ENCODE measurements at regions not wholly inside any gene's neighbourhood (a gene's known extent, or its start where the extent isn't known, plus 50 kb on each side); places are given as distances from the start of the nearest gene placed in this dataset.

DNA sequence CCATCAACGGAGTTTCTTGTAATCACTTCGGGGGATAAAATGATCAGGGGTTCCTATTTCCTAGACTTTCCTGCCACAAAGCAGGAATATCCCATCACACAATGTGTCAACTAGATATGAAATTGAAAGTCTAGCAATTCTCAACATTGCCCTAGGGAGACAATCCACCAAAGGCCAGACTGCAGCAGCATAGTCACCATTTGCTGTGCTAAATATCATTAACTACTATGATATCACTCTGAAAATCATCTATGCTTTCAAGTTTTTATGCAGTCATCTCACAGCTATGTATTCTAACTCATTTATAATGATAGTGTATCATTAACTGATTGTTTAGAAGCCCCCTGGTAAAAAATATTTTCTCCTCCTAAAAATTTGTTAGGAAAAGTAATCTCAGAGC is 342.6 kb upstream of the CDH6 start:
- intact Hi-C loops (cut with micrococcal nuclease), result no loop called here

DNA sequence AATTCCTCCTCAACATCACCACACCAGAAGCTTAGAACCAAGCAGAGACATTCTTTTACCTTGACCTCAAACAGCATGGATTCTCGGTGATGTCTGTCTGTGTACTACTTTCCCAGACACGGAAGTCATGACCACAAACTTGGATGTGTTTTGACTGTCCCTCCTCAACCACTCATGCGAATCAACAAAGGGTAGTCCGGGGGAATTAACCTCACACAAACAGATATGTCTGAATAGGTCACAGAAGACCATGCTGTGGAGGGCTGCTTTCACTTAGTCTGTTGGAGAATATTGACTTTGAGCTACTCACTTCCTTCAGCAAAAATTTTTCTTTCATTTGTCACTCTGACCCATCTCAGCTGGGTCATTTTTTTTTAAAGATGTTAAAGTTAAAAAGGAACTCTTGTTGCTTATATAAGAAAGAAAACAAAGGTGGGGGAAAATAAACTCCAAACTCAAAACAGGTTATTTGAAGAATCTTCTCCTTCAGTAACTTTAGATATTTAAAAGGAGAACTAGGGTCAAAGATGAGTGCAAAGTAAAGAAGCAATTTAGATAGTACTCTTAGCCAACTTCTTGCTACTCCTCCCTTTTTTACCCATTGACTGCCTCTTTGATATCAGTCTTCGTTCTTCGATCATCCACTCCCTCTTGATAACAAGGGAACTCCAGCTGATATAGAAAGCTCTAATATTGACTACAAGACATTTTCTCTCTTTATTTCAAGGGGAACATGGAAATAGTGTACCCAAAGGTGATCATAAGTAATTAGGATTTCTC is 343.4 kb upstream of the CDH6 start:
- intact Hi-C loops (cut with micrococcal nuclease), result no loop called here

DNA sequence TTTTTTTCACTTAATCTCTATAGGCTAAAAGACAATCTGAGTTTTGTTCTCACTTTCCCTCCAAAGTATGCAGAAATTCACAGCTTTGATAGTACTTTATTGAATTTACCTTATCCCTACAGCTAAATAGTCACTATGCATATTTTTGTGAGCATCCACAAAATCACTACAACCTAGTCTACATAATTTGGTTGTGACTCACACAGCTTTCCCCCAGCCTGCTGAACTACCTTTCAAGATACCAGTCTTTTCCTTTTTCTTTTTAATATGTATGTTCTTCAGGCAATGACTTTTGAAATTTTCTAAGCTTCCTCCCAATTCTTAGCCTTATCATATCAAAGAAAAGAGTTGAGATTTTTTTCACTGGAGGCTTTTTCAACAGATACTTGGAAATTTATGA is 347.3 kb upstream of the CDH6 start:
- intact Hi-C loops (cut with micrococcal nuclease), result no loop called here

DNA sequence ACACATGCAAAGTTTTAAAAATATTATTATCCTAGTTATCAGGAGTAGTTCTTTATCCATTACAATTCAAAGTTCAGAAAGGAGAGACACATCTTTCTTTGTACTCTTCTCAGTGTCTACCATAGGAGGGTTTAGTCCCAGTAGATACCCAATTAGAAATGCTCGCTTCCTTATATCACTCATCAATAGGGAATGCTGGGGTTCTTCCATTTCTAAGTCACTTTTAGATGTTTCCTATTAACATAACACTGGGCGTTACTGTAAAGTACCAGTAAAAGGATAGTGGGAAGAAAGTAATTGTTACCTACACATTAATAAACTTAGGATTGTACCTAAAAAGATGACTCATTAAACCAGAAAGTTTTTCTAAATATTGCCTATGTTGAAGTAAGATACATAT is 348.3 kb upstream of the CDH6 start:
- intact Hi-C loops (cut with micrococcal nuclease), result no loop called here

DNA sequence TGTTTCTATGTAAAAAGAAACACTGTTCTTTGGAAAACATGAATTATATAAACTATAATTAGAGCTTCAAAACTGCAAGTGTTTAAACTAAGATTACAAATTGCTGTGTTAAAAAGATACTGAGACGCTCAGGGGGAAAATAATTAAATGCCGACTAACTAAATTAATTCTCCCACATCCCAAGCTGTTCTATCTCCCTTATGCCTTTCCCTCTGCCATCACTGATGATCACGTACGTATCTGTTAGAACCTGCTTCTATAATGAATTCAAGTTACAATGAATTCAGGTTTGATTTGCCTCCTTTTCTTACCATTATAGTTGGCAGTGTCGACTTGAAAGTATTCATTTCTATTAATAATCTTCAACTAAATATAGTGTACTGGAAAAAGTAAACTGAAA is 349.9 kb upstream of the CDH6 start:
- intact Hi-C loops (cut with micrococcal nuclease), result no loop called here

DNA sequence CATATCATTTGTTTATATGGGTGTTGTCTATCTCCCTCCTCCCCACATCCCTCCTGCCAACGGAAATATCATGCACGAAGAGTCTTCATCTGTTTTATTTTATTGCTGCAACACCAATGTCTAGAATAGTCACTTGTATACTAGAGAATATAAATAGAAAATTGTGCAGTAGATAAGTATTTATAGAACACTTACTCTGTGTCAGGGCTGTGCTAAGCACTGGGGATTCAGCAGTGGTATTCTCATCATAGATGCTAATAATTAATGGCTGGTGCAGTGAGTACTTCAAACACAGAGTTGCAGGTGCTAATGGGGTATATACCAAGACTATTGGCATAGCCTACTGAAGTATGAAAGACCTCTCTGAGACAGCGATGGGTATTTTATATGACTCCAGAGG is 353.5 kb upstream of the CDH6 start:
- intact Hi-C loops (cut with micrococcal nuclease), result no loop called here

DNA sequence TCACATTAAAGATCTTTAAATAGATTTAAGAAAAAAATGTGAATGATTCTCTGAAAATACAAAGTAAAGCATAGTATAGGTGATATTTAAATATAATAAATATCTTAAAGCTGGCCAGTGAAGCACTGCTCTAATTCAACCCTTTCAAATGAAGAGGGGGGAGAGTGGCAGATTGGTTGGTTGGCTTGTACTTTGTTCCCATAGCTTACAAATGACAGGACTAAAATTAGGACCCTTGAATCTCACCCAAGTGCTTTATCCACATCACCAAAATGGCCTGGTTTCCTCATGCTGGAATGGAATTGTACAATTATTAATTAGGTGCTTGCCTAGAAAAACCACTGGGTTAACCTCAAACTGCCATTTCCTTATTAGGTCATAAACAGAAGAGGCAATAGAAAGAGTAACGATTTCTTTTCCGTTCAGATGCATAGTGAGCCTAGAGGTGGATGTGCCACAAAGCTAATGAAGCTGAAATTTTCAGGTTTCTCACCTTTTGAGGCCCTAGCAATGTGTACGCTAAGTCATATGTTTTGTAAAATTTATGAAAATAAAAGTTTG is 354.5 kb upstream of the CDH6 start:
- intact Hi-C loops (cut with micrococcal nuclease), result no loop called here

DNA sequence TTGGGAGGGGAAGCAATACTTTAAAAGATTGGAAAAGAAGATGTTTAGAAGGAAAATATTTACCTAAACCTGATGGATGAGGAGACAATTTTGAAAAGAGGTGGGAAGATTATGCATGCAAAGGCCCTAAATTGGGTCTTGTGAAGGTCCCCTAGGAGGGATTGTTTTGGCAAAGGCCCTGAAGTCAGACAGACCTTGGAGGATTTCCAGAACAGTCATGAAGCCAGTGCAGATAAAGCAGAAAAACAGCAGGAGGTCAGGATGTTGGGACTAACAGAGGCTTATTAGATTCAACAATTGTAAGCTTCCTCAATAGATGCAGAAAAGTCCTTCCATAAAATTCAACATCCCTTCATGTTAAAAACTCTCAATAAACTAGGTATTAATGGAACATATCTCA is 361.0 kb upstream of the CDH6 start:
- intact Hi-C loops (cut with micrococcal nuclease), result no loop called here

DNA sequence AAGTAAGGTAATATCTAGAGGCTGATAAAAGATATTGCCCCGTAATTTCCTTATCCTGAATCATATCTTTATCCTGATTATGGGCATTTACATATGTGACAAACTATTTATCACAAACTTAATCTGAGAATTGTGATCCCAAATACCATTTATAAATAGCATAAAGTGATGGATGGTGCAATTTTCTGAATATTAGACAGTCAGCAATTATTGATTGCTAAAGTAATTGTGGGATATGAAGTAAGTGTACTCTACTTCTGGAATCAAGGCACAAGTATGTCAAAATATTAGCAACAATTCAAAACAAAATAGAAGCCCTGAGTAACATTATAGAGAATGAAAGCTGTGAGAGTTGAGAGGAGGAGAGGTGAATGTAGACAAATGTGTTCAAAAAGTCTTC is 361.9 kb upstream of the CDH6 start:
- intact Hi-C loops (cut with micrococcal nuclease), result no loop called here

DNA sequence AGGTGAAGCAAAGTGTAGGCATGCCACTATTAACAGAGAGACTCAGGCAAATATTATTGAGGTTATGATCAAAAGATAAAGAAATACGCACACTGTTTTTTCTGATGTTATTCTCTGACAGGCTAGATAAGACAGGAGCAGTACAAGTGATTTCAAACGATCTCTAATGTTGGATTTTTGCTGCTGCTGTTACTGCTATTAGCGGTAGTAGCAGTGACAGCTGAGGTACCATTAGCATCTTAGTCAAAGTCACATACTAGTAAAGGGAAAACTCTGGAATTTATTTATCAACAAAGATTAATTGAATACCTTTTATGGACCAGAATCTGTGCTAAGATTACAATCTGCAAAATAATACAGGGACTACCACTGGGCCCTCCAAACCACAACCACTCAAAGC is 362.4 kb upstream of the CDH6 start:
- intact Hi-C loops (cut with micrococcal nuclease), result no loop called here

DNA sequence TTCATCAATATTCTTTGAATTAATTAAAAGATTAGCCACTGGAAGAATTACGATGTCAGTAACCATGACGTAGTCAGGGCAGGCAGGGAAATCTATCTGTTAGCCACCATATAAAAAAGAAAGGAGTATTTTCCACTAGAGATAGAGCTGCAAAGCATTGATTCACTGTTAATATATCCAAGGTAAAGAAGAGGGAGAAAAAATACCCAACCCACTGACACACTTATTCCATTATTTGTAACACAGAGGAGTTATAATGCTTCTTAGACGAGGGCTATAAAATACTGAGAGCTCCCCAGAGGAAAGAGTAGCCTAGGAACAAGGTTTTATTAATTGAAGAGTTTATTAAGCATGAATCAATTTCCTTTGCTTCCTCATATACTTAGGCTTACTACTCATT is 382.2 kb upstream of the CDH6 start:
- intact Hi-C loops (cut with micrococcal nuclease), result no loop called here

DNA sequence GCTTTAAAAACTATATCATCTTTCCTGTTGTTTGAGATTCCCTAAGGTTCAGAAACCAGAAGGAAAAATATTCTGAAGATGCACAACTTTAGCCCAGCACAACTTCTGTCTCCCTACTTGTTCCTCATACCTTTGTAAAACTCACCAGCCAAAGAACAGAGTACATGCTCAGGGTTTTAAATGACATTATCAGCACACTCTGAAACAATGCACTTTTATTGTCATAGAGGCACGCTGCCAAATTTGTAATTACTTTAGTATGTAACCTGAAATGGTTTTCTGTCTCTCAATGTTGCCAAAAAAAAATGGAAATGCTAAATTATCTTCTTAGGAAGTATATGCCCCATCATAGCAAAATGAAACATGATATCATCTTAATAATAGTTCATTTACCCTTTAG is 383.6 kb upstream of the CDH6 start:
- intact Hi-C loops (cut with micrococcal nuclease), result no loop called here

DNA sequence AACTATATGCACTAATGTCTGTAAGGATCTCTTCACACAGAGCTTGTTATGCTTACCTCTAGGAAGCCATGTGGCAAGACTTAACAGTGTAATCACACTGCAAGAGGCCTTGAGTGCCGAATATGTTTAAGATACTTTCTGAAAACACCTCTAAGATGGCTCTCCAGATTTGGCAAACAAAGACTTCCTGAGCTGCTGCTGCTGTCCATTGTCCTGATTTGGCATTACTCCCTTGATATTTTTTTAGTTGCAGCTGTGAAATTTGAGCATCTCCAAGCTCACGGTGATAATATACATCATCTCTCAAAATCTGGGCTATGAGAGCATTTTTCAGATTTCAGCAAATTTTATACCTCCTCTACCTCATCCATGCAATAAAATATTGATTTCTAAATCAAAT is 384.5 kb upstream of the CDH6 start:
- intact Hi-C loops (cut with micrococcal nuclease), result no loop called here

DNA sequence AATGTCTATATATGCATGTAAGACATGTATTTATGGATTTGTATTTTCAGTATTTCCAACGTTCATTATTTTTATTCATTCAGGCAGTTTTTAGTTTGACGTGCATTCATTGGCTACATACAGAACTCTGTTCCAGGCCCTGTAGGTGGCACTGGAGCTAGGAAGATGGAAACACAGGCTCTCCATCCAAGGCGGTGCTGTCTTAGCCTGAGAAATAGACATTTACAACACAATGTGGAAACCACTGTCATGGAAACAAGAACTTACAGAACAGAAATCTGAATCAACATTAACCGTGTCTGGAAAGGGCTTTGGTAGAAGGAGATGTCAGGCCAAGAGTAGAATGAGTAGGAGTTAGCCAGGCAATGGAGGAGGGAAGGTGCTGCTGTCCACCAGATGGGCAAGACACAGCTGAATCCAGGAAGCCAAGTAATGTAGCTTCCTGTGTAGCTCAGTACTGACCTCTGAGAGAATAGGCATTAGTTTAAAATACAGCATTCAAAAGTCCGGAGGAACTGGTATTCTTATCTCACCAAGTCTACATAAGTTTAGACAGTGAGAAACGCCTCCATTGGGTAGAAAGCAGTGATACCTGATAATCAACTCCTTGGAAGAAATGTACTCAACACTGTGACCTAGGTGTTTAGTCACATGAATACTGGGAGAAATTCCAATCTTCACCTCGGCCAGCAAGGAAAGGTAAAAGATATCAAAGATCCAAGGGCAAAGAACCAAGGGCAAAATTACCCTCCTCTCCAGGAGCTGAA is 388.6 kb upstream of the CDH6 start:
- intact Hi-C loops (cut with micrococcal nuclease), result no loop called here

DNA sequence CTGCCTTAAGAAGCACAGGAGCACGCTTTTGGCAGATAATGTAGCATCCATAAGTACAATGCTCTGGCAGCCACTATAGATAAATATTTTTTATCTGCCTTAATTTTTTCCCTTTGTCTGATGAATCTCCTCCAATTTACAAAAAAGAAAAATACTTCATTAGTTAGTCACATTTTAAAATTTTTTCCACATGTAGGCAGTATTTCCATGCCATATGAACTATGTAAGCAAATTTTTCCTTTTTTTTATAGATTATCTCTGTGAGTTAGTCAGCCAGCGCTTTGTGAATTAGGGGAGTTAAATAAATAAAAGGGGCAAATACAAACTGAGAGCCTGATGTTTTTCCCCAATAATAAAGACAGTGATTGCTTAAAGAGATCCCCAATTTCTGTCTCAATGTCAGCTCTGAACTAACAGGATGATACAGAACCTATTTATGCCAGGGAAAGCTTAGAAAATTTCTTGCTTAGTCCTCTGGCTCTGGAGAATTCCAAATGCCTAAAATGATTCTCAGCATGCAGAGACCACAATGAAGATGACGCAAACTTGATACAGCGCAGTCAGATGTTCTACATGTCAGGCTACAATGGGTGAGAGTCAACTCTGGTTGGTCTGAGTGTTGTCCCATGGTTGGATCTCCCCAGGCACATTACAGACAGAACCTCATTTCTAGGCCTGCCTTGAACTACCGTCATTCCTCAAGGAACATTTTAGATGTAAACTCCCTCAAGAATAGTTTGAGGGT is 390.4 kb upstream of the CDH6 start:
- intact Hi-C loops (cut with micrococcal nuclease), result no loop called here

DNA sequence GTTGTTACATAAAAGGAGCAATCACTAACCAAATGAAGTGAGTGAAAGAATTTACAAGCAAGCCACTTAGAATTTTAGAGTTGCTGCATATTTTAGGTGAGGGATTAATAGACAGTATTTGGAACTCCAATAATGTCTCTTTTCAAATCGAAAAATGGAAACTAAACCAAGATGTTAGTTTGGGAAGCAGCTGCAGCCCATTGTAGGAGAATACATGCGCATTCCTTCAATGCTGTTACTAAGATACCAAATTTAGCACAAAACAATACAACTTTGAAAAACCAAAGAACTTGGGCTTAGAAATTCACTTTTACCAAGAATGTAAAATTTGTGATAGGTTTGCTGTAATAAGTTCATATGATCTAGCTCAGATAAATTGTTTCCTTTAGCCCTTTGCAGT is 411.8 kb upstream of the CDH6 start:
- intact Hi-C loops (cut with micrococcal nuclease), result no loop called here

DNA sequence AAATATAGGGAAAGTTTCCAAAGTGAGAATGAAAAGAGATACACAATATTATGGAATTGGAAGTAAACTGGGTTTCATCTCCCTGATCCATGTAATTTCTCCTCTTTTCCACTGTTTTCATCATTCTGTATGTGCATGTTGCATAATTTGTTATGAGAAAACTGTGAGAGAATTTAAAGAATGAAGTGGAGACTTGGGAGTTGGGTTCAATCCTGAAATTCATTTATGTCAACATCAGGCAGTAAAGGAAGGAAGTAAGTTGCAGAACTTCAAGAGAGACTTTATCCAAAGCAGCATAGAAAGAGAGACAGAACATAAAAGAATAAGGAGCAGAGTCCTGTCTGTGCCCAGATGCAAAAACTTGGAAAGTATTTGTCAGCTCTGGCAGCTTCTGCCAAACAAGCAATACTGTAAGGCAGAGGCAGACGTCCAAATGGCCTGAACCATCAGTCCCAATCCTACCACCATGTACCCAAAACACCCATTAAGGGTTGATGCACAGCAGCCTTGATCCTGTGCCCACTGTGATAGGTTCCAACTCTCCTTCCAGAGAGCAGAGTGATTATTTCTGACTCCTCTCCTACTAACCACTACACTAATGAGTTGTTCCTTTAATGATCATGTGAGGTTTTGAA is 425.3 kb upstream of the CDH6 start:
- intact Hi-C loops (cut with micrococcal nuclease), result no loop called here

DNA sequence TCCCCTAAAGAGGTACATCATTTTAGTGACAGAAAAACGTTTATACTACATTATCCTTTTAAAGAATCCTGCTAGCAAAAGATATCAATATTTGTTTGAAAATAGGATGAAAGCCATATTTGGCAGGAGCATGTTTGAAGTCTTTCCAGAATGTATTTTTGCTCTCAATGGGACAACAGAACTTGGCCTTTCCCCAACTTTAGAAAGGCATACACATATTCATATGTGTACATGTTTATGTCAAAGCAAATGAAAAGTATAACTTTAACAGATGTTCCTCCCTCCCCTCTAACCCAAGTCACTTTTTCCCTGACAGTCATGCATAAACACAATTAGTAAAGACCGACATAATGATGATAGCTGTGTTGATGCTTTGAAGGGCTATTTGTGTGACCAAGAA is 427.8 kb upstream of the CDH6 start:
- intact Hi-C loops (cut with micrococcal nuclease), result no loop called here

DNA sequence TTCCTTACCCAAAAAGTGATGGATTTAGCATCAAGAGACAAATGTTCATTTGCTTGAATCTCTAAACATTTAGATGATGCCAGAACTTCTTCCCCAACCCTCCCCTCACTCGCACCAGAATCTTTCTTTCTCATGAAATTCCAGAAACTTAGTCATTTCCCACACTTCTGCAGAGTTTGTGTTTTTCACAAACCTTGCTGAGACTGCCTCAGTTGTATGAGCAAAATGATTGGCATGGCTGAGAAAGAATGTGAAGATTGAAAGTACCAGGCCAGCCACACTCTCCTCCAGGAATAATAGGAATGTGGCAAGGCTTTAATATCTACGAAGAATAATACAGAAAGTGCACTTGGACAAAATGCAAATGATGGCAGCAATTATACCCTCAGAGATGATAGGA is 428.3 kb upstream of the CDH6 start:
- intact Hi-C loops (cut with micrococcal nuclease), result no loop called here

DNA sequence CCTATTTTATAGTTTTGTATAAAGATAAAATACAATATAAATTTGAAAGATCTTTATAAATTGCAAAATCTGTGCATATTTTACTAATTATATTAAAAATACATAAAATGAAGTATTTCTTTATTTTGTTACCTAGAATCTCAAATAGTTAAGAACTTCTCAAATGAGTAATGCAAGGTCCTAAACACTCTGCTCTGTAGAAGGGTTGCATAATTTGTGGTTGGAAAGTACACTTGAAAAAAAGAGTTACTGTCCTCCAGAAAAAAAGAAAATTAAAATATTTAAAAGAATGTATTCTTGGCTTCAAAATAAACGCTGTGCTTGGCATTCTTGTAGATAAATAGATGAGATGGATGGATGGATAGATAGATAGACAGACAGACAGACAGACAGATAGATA is 428.8 kb upstream of the CDH6 start:
- intact Hi-C loops (cut with micrococcal nuclease), result no loop called here

DNA sequence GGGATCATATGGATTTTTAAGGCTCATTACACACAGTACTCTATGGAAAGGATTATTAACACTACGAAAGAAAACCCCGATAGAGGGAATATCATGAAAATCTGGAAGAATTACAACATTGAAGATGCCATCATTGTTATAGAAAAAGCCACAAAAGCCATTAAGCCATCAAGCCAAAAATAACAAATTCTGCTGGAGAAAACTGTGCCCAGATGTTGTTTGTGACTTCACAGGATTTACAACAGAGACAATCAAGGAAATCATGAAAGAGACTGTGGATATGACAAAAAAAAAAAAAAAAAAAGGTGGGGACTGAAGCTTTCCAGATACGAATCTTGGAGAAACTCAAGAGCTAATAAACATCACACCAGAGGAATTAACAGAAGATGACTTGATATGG is 433.8 kb upstream of the CDH6 start:
- intact Hi-C loops (cut with micrococcal nuclease), result no loop called here

DNA sequence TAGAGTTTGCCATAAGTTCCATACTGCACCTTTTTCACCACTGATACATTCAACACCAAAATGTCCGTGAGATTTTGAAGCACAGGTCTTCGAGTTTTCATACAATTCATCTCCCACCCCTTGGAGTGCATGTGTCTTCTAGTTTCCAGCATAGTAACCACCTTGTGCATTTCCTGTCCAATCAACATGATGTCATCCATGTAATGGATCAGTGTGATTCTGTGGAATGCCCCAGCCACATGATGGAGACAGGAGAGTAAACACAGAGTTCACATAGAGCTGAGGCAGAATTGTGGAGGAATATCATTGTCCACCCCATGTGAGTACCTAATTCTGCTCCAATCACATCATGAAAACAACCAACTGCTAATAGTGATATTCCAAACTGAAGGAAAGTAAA is 441.5 kb upstream of the CDH6 start:
- intact Hi-C loops (cut with micrococcal nuclease), result no loop called here

Data from T-helper 1 cell treated with Interleukin-12 subunit alpha and Interleukin-12 subunit beta and Interleukin-4 antibody, amounts not matched to agents 30 ng/mL and 1 ng/mL, for 36 hours (primary cell).